Tibial nerve (tissue), 4 donors: ENCODE measurements at regions not wholly inside any gene's neighbourhood (a gene's known extent, or its start where the extent isn't known, plus 50 kb on each side); places are given as distances from the start of the nearest gene placed in this dataset.
A peak's percentile ranks its signal among the peaks of the same experiment; 100 is the strongest.

Experiments
- DNase-seq, 2 donors: peaks; one replicate each; pipeline ENCODE4 v3.0.0-alpha.2; 2019; ENCODE audit warnings: low spot score in 2 of 2
- H3K27ac ChIP-seq, 4 donors: fragments of 200-600 bp; sonication (generic) in 3 of 4; one replicate each; pipeline ENCODE4 v1.5.1; 2017 to 2019; ENCODE audit warnings: mild to moderate bottlenecking in 1 of 4
- H3K27me3 ChIP-seq, 2 donors: fragments of 200-600 bp; sonication (generic) in 1 of 2; one replicate each; pipeline versions ENCODE4 v1.5.1 to v1.6.0; 2017 to 2019
- H3K36me3 ChIP-seq, 3 donors: fragments of 200-600 bp; sonication (generic); one replicate each; pipeline ENCODE4 v1.5.1; 2018 to 2019
- H3K4me1 ChIP-seq, 4 donors: fragments of 200-600 bp; sonication (generic) in 3 of 4; one replicate each; pipeline ENCODE4 v1.5.1; 2017 to 2019
- H3K4me3 ChIP-seq, 4 donors: fragments of 200-600 bp; sonication (generic) in 3 of 4; one replicate each; pipeline ENCODE4 v1.5.1; 2017 to 2019; ENCODE audit warnings: mild to moderate bottlenecking in 1 of 4, moderate library complexity in 1 of 4
- H3K9me3 ChIP-seq, 4 donors: fragments of 200-600 bp; sonication (generic) in 3 of 4; one replicate each; pipeline ENCODE4 v1.5.1; 2017 to 2019
- EP300 ChIP-seq, 2 donors: sonication (generic); formaldehyde crosslinking; IDR thresholded peaks; one replicate each; pipeline ENCODE4 v1.6.1; 2017; ENCODE audit warnings: antibody characterized with exemption in 2 of 2, mild to moderate bottlenecking in 1 of 2
- POLR2A ChIP-seq, 2 donors: fragments of 450-650 bp; IDR thresholded peaks; one replicate each; pipeline ENCODE4 v1.6.1; 2017; ENCODE audit warnings: antibody characterized with exemption in 2 of 2, mild to moderate bottlenecking in 2 of 2, moderate library complexity in 2 of 2
- WGBS, 2 donors: methylation state at CpG; one replicate each; pipeline ENCODE4 v1.1.5; 2018; 5-methylcytosine and 5-hydroxymethylcytosine counted together
- TF ChIP-seq, protein P1 (sequence below), 5 experiments: fragments of 200-600 bp in 3 of 5; fragments of 450-650 bp in 2 of 5; sonication (generic) in 3 of 5; IDR thresholded peaks; one replicate each; pipeline ENCODE4 v1.5.1; 2016 to 2019; ENCODE audit warnings: antibody characterized with exemption in 5 of 5, mild to moderate bottlenecking in 3 of 5, moderate library complexity in 2 of 5

GRCh38 chr14:105860615-105861580 lies 334.5 kb downstream of the TMEM121 start:
- Histone ChIP-seq H3K27me3 (no peaks in the 10 kb centered on the region), H3K9me3 (peaks cover 0 to 31% (median 0%) of the 10 kb centered on the region in 4 donors), H3K4me1 (no peaks in the 10 kb centered on the region), H3K36me3 (no peaks in the 10 kb centered on the region), H3K4me3 (peak overlapping the region in 1 of 4 donors; percentile 38), H3K27ac (peak overlapping the region in 1 of 4 donors; percentile 60)
- WGBS, 2 donors, result 81 to 83% methylated on average over 21 to 22 of the region's 22 CpGs
- peak in 1 of 2 donors; percentile 1 for DNase-seq
- TF ChIP-seq EP300 (IDR thresholded peaks at IDR 0.05) (no peak), POLR2A (IDR thresholded peaks at IDR 0.05) (no peak)
- TF ChIP-seq, protein P1, sequence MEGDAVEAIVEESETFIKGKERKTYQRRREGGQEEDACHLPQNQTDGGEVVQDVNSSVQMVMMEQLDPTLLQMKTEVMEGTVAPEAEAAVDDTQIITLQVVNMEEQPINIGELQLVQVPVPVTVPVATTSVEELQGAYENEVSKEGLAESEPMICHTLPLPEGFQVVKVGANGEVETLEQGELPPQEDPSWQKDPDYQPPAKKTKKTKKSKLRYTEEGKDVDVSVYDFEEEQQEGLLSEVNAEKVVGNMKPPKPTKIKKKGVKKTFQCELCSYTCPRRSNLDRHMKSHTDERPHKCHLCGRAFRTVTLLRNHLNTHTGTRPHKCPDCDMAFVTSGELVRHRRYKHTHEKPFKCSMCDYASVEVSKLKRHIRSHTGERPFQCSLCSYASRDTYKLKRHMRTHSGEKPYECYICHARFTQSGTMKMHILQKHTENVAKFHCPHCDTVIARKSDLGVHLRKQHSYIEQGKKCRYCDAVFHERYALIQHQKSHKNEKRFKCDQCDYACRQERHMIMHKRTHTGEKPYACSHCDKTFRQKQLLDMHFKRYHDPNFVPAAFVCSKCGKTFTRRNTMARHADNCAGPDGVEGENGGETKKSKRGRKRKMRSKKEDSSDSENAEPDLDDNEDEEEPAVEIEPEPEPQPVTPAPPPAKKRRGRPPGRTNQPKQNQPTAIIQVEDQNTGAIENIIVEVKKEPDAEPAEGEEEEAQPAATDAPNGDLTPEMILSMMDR (IDR thresholded peaks at IDR 0.05), result no peak

GRCh38 chr14:105861985-105862465 lies 335.6 kb downstream of the TMEM121 start:
- DNase-seq, result peak in 1 of 2 donors; percentile 5
- no peaks in the 10 kb centered on the region for H3K4me1 ChIP-seq
- H3K4me3 ChIP-seq, result peak overlapping the region in 1 of 4 donors; percentile 38
- TF ChIP-seq EP300 (IDR thresholded peaks at IDR 0.05) (no peak), POLR2A (IDR thresholded peaks at IDR 0.05) (no peak)
- TF ChIP-seq, protein P1 (IDR thresholded peaks at IDR 0.05), result no peak
- no peaks in the 10 kb centered on the region for H3K36me3 ChIP-seq
- peak overlapping the region in 1 of 4 donors; percentile 50 for H3K27ac ChIP-seq
- H3K27me3 ChIP-seq, result no peaks in the 10 kb centered on the region
- WGBS, 2 donors, result 70 to 79% methylated on average over 11 of the region's 11 CpGs
- peaks cover 0 to 31% (median 0%) of the 10 kb centered on the region in 4 donors for H3K9me3 ChIP-seq

GRCh38 chr14:105862581-105863239 lies 336.3 kb downstream of the TMEM121 start:
- Histone ChIP-seq H3K36me3 (no peaks in the 10 kb centered on the region), H3K4me1 (no peaks in the 10 kb centered on the region), H3K4me3 (peak overlapping the region in 1 of 4 donors; percentile 38), H3K9me3 (peaks cover 0 to 26% (median 0%) of the 10 kb centered on the region in 4 donors), H3K27ac (peak overlapping the region in 1 of 4 donors; percentile 50), H3K27me3 (no peaks in the 10 kb centered on the region)
- TF ChIP-seq POLR2A (IDR thresholded peaks at IDR 0.05), result no peak
- TF ChIP-seq, protein P1 (IDR thresholded peaks at IDR 0.05), result no peak
- WGBS, 2 donors, result 73 to 85% methylated on average over 19 to 20 of the region's 20 CpGs
- peak in 1 of 2 donors; percentile 3 for DNase-seq

DNA sequence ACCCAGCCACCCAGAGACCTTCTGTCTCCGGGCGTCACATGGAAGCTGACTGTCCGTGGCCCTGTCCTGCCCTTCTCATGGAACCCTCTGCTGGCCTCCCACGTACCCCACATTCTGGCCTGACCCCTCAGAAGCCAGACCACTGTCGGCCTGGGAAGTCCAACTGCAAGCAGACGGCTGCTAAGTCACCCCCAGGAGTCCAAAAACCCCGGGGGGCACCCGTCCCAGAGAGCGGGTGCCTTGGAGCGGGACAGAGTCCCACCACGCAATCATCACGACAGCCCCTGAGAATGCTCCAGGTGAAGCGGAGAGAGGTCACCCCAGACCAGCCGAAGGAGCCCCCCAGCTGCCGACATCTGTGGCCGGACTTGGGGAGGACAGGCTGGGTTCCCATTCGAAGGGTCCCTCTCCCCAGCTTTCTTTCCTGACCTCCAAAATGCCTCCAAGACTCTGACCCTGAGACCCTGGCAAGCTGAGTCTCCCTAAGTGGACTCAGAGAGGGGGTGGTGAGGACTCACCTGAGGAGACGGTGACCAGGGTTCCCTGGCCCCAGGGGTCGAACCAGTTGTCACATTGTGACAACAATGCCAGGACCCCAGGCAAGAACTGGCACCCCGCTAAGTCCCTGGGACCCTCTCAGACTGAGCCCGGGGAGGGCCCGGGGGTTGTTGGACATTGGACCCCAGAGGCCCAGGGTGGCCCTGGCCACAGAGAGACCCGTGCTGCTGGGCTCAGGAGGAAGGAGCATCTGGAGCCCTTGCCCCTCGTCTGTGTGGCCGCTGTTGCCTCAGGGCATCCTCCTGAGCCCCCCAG lies 337.1 kb downstream of the TMEM121 start:
- peak in 1 of 2 donors; percentile 8 for DNase-seq
- TF ChIP-seq POLR2A (IDR thresholded peaks at IDR 0.05) (no peak), EP300 (IDR thresholded peaks at IDR 0.05) (no peak)
- TF ChIP-seq, protein P1 (IDR thresholded peaks at IDR 0.05), result no peak
- Histone ChIP-seq H3K36me3 (no peaks in the 10 kb centered on the region), H3K27me3 (no peaks in the 10 kb centered on the region), H3K4me3 (peak overlapping the region in 1 of 4 donors; percentile 38), H3K27ac (peak overlapping the region in 1 of 4 donors; percentile 50), H3K9me3 (peaks cover 0 to 25% (median 0%) of the 10 kb centered on the region in 4 donors), H3K4me1 (no peaks in the 10 kb centered on the region)
- WGBS, 2 donors, result 73 to 85% methylated on average over 17 to 20 of the region's 25 CpGs
